IMR-90 (cell line): ENCODE measurements at regions not wholly inside any gene's neighbourhood (a gene's known extent, or its start where the extent isn't known, plus 50 kb on each side); places are given as distances from the start of the nearest gene placed in this dataset.

Experiments used
- ATAC-seq: fragments of 200-7000 bp; cut with Tn5 transposase; 2 replicates; pipeline ENCODE4 v1.9.1; 2020; ENCODE audit warnings: low read depth, mild to moderate bottlenecking, moderate library complexity
- BruUV-seq: library from RNA; stranded (reverse); fragments of 400-500 nt; replicated peaks from 2 replicates; lab custom pipeline; 2021; lab: Mats Ljungman, UMichigan
- CTCF ChIA-PET: fragments of 300-600 bp; formaldehyde crosslinking; extraction: SDS; loops from one replicate; lab custom pipeline; 2021; ENCODE audit warnings: antibody characterized with exemption; lab: Yijun Ruan, JAX
- POLR2A ChIA-PET: fragments of 300-600 bp; sonication (Branson Sonifier 250); formaldehyde crosslinking; loops from one replicate; lab custom pipeline; 2022; ENCODE audit warnings: antibody characterized with exemption; ENCODE audit not compliant: unreplicated experiment; lab: Charles Lee
- DNase-seq: peaks from one replicate; pipeline ENCODE4 v3.0.0; 2013
- H2AFZ ChIP-seq: replicated peaks from 2 replicates; pipeline ENCODE3; 2013; ENCODE audit warnings: low read length, mild to moderate bottlenecking; ENCODE audit not compliant: poor library complexity
- H2AK5ac ChIP-seq: 2 replicates; pipeline ENCODE4 v1.6.1; 2013; ENCODE audit warnings: low read depth, low read length, inconsistent platforms
- H2AK9ac ChIP-seq: replicated peaks from 2 replicates; pipeline ENCODE3; 2013; ENCODE audit warnings: mild to moderate bottlenecking, low read depth, low read length, moderate library complexity; ENCODE audit not compliant: poor library complexity
- H2BK120ac ChIP-seq: 2 replicates; pipeline ENCODE4 v1.6.1; 2013; ENCODE audit warnings: low read depth, low read length, inconsistent platforms
- H2BK15ac ChIP-seq: 3 replicates; pipeline ENCODE4 v1.6.1; 2013; ENCODE audit warnings: low read depth, low read length, inconsistent platforms
- H2BK20ac ChIP-seq: 2 replicates; pipeline ENCODE4 v1.6.1; 2013; ENCODE audit warnings: low read depth, mild to moderate bottlenecking, inconsistent platforms, low read length, moderate library complexity
- H2BK5ac ChIP-seq: 2 replicates; pipeline ENCODE4 v1.6.1; 2013; ENCODE audit warnings: mild to moderate bottlenecking, low read depth, low read length, inconsistent platforms; ENCODE audit not compliant: poor library complexity, severe bottlenecking
- H3K14ac ChIP-seq: replicated peaks from 2 replicates; pipeline ENCODE4 v1.6.1; 2013; ENCODE audit warnings: low read depth, low read length, inconsistent platforms
- H3K18ac ChIP-seq: 2 replicates; pipeline ENCODE4 v1.6.1; 2013; ENCODE audit warnings: low read depth, low read length, control low read depth
- H3K23ac ChIP-seq: 2 replicates; pipeline ENCODE4 v1.6.1; 2013; ENCODE audit warnings: low read depth, low read length, inconsistent platforms
- H3K27ac ChIP-seq: 2 replicates; pipeline ENCODE4 v1.5.1; 2013; ENCODE audit warnings: mild to moderate bottlenecking, control low read depth, low read length; ENCODE audit not compliant: insufficient read depth
- H3K27me3 ChIP-seq: 2 replicates; pipeline ENCODE4 v1.6.1; 2013; ENCODE audit warnings: low read length; ENCODE audit not compliant: control insufficient read depth, insufficient read depth
- H3K36me3 ChIP-seq: 2 replicates; pipeline ENCODE4 v1.6.1; 2013; ENCODE audit warnings: low read length, mixed read lengths; ENCODE audit not compliant: control insufficient read depth, insufficient read depth
- H3K4ac ChIP-seq: 2 replicates; pipeline ENCODE4 v1.6.1; 2013; ENCODE audit warnings: low read depth, low read length, inconsistent platforms
- H3K4me1 ChIP-seq: 2 replicates; pipeline ENCODE4 v1.6.1; 2013; ENCODE audit warnings: low read length, mixed read lengths; ENCODE audit not compliant: control insufficient read depth, insufficient read depth
- H3K4me2 ChIP-seq: 2 replicates; pipeline ENCODE4 v1.6.1; 2013; ENCODE audit warnings: low read depth, mild to moderate bottlenecking, control low read depth, low read length, moderate library complexity
- H3K4me3 ChIP-seq: 2 replicates; pipeline ENCODE4 v1.5.1; 2013; ENCODE audit warnings: low read depth, mild to moderate bottlenecking, control low read depth, low read length, moderate library complexity; ENCODE audit not compliant: insufficient read depth
- H3K56ac ChIP-seq: 2 replicates; pipeline ENCODE4 v1.6.1; 2013; ENCODE audit warnings: low read length, inconsistent platforms; ENCODE audit not compliant: insufficient read depth; ENCODE audit errors: extremely low read depth
- H3K79me1 ChIP-seq, 2 experiments: 2 replicates each; pipeline ENCODE4 v1.6.1; 2013; ENCODE audit warnings: low read length in 2 of 2, inconsistent platforms in 1 of 2, low read depth in 1 of 2
- H3K9ac ChIP-seq: 2 replicates; pipeline ENCODE4 v1.6.1; 2013; ENCODE audit warnings: low read depth, low read length, control low read depth
- H3K9me1 ChIP-seq: 2 replicates; pipeline ENCODE4 v1.6.1; 2013; ENCODE audit warnings: low read length, inconsistent platforms; ENCODE audit not compliant: insufficient read depth
- H3K9me3 ChIP-seq: 2 replicates; pipeline ENCODE4 v1.6.1; 2013; ENCODE audit warnings: low read length; ENCODE audit not compliant: control insufficient read depth, insufficient read depth
- H4K20me1 ChIP-seq: 2 replicates; pipeline ENCODE4 v1.6.1; 2013; ENCODE audit warnings: low read length, inconsistent platforms; ENCODE audit not compliant: insufficient read depth
- H4K5ac ChIP-seq: 2 replicates; pipeline ENCODE4 v1.6.1; 2013; ENCODE audit warnings: mild to moderate bottlenecking, low read depth, low read length, control low read depth
- H4K8ac ChIP-seq, 2 experiments: 2 replicates each; pipeline ENCODE4 v1.6.1; 2013; ENCODE audit warnings: low read depth in 2 of 2, low read length in 2 of 2, control low read depth in 1 of 2, inconsistent platforms in 1 of 2
- H4K91ac ChIP-seq: 2 replicates; pipeline ENCODE4 v1.6.1; 2013; ENCODE audit warnings: low read depth, low read length, inconsistent platforms; ENCODE audit not compliant: insufficient read depth
- POLR2A ChIP-seq: IDR thresholded peaks from 2 replicates; pipeline ENCODE4 v1.6.1; 2012; ENCODE audit warnings: mild to moderate bottlenecking, low read depth, low read length
- dilution Hi-C: fragments of 300-500 bp; cut with HindIII; formaldehyde crosslinking; loops from one replicate; pipeline ENCODE4 v1.14.3; 2018; ENCODE audit warnings: low sequenced_read_pairs; ENCODE audit not compliant: unreplicated experiment
- in situ Hi-C: fragments of 300-500 bp; cut with MboI; formaldehyde crosslinking; loops from 3 replicates; pipeline ENCODE4 v1.14.3; 2019; ENCODE audit warnings: low sequenced_read_pairs, inconsistent platforms, mixed read lengths
- intact Hi-C: fragments of 100-400 bp; cut with micrococcal nuclease; formaldehyde crosslinking; loops from 2 replicates; pipeline ENCODE4 v1.10.0; 2022

DNA sequence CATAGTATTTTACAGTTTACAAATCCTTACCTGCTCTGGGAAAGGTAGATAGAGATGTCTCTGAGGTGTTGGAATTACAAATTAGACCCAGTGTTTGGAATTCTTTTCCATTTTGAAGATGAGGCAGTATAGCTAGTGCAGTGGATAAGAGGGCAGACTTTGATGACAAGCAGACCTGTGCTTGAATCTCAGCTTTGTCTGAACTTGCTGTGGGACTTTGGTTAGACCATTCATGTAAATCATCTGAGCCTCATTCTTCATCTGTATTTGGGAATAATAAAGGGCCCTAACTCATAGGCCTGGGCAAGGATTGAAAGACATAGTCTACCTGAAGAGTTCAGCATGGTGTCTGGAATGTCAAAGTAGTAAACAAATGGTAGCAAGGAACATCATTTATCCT lies 77.2 kb upstream of the BOD1L1 start:
- BruUV-seq = no TSS peak
- H3K4me3 ChIP-seq = no peak overlapping the region
- H3K79me1 ChIP-seq = no peaks in the 10 kb centered on the region
- H3K23ac ChIP-seq = no peak overlapping the region
- H3K4me1 ChIP-seq = peaks cover 4% of the 10 kb centered on the region
- intact Hi-C loops = loop anchor here (5.0 kb wide), 1 partner anchor 203 kb away; no protein-coding TSS in a partner anchor
- no peak overlapping the region for H2BK20ac ChIP-seq
- H3K36me3 ChIP-seq = no peaks in the 10 kb centered on the region
- H2AFZ ChIP-seq = no peak overlapping the region
- H2BK120ac ChIP-seq = no peak overlapping the region
- H2AK9ac ChIP-seq = no peak overlapping the region
- no peak overlapping the region for H3K14ac ChIP-seq
- no peak overlapping the region for H4K5ac ChIP-seq
- no peaks in the 10 kb centered on the region for H3K9me3 ChIP-seq
- no peak for TF ChIP-seq POLR2A
- POLR2A ChIA-PET = no interaction called here
- H4K20me1 ChIP-seq = no peaks in the 10 kb centered on the region
- dilution Hi-C loops = no loop called here
- H4K8ac ChIP-seq = no peak overlapping the region
- no peak overlapping the region for H4K91ac ChIP-seq
- H3K27ac ChIP-seq = no peak overlapping the region
- H3K9ac ChIP-seq = no peak overlapping the region
- no peak overlapping the region for H3K4ac ChIP-seq
- no peaks in the 10 kb centered on the region for H3K9me1 ChIP-seq
- in situ Hi-C loops = no loop called here
- H2BK15ac ChIP-seq = no peak overlapping the region
- CTCF ChIA-PET = no interaction called here
- H3K4me2 ChIP-seq = no peak overlapping the region
- ATAC-seq (no peak), DNase-seq (no peak)
- H3K56ac ChIP-seq = no peak overlapping the region
- no peaks in the 10 kb centered on the region for H3K27me3 ChIP-seq
- no peak overlapping the region for H2BK5ac ChIP-seq
- no peak overlapping the region for H3K18ac ChIP-seq
- no peak overlapping the region for H2AK5ac ChIP-seq
